ENCODE measurements at regions not wholly inside any gene's neighbourhood (a gene's known extent, or its start where the extent isn't known, plus 50 kb on each side); places are given as distances from the start of the nearest gene placed in this dataset.

DNA sequence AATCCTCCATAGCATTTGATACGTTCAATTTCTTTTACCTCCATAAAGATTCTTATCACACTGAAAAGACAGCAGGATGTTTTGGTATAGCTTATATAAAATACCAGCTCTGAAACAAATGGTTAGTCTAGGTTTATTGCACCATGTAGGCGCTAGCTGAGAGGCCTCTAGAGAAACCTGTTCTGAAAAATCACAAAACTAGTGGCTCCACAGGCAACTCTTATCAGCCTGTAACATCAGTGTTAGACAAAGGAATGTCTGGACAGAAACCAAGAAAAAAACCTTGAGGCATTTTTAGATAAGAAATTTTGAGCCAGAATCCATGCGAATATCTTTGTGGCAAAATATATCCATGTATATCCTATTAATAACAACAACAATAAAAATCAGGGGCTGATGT lies 440.4 kb upstream of the MAP2 start:
- TF ChIP-seq CTCF (IDR thresholded peaks at IDR 0.05; ENCODE audit: low read depth, low read length, poor library complexity, severe bottlenecking) (no peak), EZH2phosphoT487 (IDR thresholded peaks at IDR 0.05; ENCODE audit: borderline replicate concordance, low read length) (no peak)
